ENCODE measurements at regions not wholly inside any gene's neighbourhood (a gene's known extent, or its start where the extent isn't known, plus 50 kb on each side); places are given as distances from the start of the nearest gene placed in this dataset.

DNA sequence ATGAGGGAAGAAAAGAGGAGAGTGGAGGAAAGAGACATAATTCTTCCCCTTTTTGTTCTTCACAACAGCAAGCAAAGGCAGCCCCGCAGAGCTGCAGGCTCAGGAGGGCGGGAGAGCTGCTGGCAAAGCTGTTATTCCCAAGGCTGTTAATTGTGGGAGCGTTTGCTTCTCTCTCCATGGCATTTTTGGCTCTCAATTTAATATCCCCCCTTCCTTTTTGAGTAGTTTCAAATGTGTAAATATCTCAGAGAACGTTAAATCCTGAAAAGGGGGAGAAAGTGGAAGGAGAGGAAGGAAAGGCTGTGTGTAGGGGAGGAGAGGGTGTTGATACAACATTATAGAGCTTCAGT, 165.7 kb downstream of the NSG2 start:
- H3K27me3 Mint-ChIP-seq = peaks cover 1% of the 10 kb centered on the region
- H3K4me1 Mint-ChIP-seq = no peaks in the 10 kb centered on the region
- no peaks in the 10 kb centered on the region for H3K9me3 Mint-ChIP-seq
- H3K27ac Mint-ChIP-seq = no peak overlapping the region
- H3K36me3 Mint-ChIP-seq = no peaks in the 10 kb centered on the region
- no peak overlapping the region for H3K4me3 Mint-ChIP-seq

DNA sequence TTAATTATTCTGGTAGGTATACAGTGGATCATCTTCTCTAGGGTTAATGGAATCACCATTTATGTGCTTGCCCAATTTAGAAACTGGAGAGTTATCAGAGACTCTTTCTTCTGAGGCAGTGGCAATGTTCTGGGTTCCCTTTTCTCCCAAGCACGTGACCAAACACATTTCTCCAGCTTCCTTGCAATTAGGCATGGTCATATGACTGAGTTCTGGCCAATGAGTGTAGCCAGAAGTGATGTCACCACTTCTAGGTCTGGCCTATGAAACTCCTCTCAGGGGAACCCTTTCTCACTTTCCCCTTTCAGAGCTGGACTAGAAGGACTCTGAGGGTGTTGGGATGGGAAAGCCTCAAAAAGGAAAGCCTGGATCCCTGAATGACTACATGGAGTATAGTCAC, 172.0 kb downstream of the NSG2 start:
- no peaks in the 10 kb centered on the region for H3K9me3 Mint-ChIP-seq
- H3K4me1 Mint-ChIP-seq = no peaks in the 10 kb centered on the region
- H3K27me3 Mint-ChIP-seq = peaks cover 3% of the 10 kb centered on the region
- no peak overlapping the region for H3K27ac Mint-ChIP-seq
- H3K36me3 Mint-ChIP-seq = no peaks in the 10 kb centered on the region
- no peak overlapping the region for H3K4me3 Mint-ChIP-seq

DNA sequence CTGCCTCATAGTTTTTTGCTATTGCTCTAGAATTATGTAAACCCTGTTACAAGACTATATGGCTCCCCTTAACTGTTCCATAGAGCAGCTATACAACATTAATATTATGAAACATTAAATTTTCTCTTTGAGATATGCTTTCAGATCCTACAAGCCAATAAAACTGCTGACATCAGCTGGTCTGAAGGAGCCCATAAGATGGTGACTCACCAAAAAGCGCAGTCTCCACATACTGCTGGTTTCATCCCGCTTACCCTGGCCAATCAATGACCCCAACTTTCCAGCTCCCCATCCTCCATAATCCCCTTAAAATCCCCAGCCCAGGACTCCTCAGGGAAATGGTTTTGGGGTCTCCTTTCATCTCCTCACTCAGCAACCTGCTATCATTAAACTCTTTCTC, 172.7 kb downstream of the NSG2 start:
- H3K4me3 Mint-ChIP-seq = no peak overlapping the region

DNA sequence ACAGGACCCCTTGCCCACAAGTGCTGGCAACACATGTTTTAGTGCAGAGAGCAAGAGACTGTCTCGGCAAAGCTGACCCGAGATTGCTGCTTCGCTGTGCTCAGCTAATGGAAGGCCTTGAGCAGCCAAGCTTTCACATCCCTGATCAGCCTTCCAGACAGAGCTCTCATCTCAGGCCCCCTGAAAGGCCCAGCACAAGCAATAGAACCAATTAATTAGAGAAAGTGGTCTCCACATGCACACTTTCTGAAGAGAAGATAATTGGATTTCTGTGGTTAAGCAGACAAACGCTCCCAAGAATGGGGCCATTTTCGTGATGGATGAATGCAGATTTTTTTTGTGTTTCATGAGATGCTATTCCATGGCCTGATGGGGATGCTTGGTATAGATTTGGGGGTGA, 174.9 kb downstream of the NSG2 start:
- H3K27me3 Mint-ChIP-seq = peaks cover 6% of the 10 kb centered on the region
- no peaks in the 10 kb centered on the region for H3K4me1 Mint-ChIP-seq
- no peak overlapping the region for H3K4me3 Mint-ChIP-seq
- H3K36me3 Mint-ChIP-seq = no peaks in the 10 kb centered on the region
- no peaks in the 10 kb centered on the region for H3K9me3 Mint-ChIP-seq
- H3K27ac Mint-ChIP-seq = no peak overlapping the region

More for the DNA sequence above, 172.7 kb downstream of the NSG2 start:
- Mint-ChIP-seq H3K9me3 (no peaks in the 10 kb centered on the region), H3K27ac (no peak overlapping the region), H3K36me3 (no peaks in the 10 kb centered on the region), H3K4me1 (no peaks in the 10 kb centered on the region), H3K27me3 (peaks cover 3% of the 10 kb centered on the region)

DNA sequence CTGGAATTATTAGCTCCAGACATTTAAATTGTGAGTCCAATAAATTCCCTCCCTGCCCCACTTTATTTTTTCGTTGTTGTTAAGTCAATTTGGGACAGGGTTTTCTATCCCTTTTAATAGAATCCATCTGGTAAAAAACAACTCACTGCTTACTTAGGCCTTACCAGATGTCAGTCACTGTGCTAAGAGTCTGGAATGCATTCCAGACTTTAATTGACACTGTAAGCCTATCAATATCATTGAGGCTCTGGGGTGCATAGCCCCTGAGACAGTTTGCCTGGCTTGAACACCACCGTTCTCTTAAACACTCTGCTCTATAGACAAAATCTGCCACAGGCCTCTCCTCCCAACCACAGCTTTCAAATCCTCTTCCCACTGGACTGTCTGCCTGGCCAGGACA, 175.9 kb downstream of the NSG2 start:
- H3K36me3 Mint-ChIP-seq = no peaks in the 10 kb centered on the region
- peaks cover 4% of the 10 kb centered on the region for H3K27me3 Mint-ChIP-seq
- H3K9me3 Mint-ChIP-seq = no peaks in the 10 kb centered on the region
- no peaks in the 10 kb centered on the region for H3K4me1 Mint-ChIP-seq
- H3K27ac Mint-ChIP-seq = no peak overlapping the region
- H3K4me3 Mint-ChIP-seq = no peak overlapping the region

DNA sequence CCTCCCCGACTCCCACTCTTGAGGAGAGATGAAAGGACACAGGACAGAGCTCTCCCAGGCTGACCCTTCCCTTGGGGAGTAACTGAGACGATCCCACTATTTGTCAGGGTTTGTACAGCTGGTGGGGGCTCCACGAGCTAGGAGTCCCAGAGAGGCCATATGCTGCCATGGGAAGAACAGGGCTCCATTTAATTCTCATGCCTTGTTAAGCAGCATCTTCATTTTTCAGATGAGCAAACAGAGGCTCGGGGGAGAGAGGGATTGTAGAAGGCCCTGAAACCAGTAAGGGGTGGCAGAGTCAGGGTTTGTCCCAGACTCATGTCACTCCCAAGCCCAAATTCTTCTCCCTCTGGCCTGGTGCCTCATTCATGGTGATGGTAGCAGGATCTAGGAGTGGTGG, 176.4 kb downstream of the NSG2 start:
- Mint-ChIP-seq H3K4me1 (no peaks in the 10 kb centered on the region), H3K36me3 (no peaks in the 10 kb centered on the region), H3K27ac (no peak overlapping the region), H3K9me3 (no peaks in the 10 kb centered on the region), H3K27me3 (peaks cover 6% of the 10 kb centered on the region), H3K4me3 (no peak overlapping the region)

DNA sequence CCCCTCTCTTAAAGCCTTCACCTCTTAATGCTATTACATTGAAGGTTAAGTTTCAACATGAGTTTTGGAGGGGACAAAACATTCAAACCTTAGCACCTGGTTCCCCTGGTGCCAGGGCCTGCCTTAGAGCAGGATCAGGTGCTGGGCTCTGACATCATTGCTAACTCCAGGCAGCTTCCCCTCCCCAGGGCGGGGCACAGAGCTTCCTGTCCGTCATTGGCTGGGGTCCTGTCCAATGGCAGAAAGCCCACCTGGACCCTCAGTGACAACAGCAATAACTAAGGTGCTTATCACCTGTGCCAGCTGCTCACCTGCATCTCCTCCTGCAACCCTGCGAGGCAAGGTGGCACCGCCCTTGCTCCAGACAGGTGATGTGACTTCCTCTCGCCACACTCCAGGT, 177.4 kb downstream of the NSG2 start:
- H3K27me3 Mint-ChIP-seq = peaks cover 6% of the 10 kb centered on the region
- no peaks in the 10 kb centered on the region for H3K36me3 Mint-ChIP-seq
- H3K27ac Mint-ChIP-seq = no peak overlapping the region
- no peaks in the 10 kb centered on the region for H3K9me3 Mint-ChIP-seq
- H3K4me1 Mint-ChIP-seq = no peaks in the 10 kb centered on the region
- H3K4me3 Mint-ChIP-seq = no peak overlapping the region

DNA sequence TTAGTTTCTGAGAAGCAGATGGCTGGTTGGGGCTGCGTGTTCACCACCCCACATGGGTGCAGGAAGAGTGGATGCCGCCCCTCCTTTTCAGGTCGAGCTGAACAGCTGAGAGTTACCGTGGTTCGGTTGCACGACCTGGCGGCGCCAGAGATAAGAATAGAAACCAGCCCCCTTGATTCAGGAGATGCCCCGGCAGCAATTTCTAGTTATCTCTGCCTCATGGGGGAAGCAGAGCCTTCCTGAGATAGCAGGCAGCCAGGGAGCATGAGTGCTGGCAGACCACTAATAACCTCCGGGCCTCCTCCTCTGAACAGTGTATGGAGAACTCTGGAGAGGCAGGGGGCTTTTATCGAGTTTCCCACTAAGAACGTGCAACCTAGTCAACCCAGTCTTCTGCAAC, 177.8 kb downstream of the NSG2 start:
- Mint-ChIP-seq H3K27me3 (peaks cover 6% of the 10 kb centered on the region), H3K4me3 (no peak overlapping the region), H3K36me3 (no peaks in the 10 kb centered on the region), H3K27ac (no peak overlapping the region), H3K9me3 (no peaks in the 10 kb centered on the region), H3K4me1 (no peaks in the 10 kb centered on the region)

DNA sequence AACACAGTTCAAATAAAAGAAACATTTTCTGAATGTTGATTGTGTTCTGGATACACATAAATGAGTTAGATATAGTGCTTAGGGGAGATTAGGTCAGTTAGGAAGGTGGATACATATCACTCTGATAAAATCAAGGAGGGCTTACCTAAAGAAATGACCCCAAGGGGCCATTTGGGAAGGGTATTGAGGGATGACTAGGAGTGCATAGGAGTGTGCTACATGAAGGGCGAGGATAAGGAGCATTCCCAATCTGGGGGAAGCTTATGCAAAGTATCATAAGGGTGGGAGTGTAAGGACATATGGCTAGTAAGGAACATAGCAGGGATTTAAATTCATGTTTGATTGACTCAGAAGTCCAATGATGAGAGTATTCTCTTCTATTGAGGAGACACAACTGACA, 183.6 kb downstream of the NSG2 start:
- Mint-ChIP-seq H3K27ac (no peak overlapping the region), H3K4me3 (no peak overlapping the region), H3K36me3 (no peaks in the 10 kb centered on the region), H3K4me1 (no peaks in the 10 kb centered on the region), H3K9me3 (no peaks in the 10 kb centered on the region), H3K27me3 (peaks cover 7% of the 10 kb centered on the region)

DNA sequence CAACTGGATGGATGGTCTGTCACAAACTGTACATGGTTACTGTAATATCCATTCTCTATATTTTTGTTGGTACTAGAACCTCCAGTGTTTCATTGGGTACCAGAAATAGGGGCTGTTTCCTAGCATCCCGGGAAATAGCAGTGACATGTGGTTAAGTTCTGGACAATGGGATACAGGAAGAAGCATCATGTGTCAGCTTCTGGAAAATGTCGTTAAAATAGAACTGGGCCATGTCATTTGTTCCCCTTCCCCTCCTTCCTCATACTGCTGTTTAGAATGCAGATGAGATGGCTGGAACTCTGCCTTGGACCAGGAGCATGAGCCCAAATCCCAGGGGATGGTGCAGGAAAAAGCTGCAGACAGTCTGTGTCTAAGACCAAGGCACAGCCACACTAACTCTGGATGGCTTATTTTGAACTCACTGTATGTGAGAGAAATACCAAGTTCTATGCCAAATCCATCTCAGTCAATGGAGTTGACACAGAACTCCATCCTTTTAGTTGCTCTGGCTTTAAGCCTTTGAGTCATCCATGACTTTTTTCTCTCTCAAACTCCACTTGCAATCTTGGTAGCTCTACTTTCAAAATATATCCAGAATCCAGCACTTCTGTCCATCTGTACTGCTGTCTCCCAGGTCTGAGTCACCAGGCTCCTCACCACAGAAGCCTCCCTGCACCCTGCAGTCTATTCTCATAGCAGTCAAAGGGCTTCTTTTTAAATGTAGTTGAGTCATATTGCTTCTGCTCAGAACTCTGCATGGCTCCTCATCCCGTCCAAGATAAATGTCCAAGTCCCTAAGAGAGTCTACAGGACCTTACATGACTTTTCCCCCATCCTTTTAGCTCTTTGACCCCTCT, 184.2 kb downstream of the NSG2 start:
- Mint-ChIP-seq H3K36me3 (no peaks in the 10 kb centered on the region), H3K4me3 (no peak overlapping the region), H3K27ac (no peak overlapping the region), H3K27me3 (peaks cover 7% of the 10 kb centered on the region), H3K4me1 (no peaks in the 10 kb centered on the region), H3K9me3 (no peaks in the 10 kb centered on the region)

DNA sequence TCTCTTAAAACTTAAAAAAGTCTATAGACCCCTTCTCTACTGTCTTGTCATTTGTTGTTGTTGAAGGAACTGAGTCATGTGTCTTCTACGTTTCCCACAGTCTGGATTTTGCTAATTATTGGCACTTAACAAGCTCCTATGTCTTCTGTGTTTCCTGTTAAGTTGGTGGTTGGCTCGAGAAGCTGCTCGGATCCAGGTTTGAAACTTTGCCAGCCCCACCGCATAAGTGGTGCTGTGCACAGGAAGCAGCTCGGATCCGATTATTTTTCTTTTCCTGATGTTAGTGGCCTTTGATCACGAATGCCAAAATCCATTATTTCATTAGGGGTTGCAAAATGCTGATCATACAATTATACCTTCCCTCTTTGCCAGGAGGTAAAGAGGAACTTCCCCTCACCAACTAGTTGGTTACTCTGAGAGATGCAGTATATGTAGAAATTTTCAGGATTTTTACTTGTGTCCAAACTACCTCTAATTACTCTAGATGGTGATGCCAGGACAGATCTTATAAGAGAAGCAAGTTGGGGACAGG, 186.5 kb downstream of the NSG2 start:
- no peaks in the 10 kb centered on the region for H3K4me1 Mint-ChIP-seq

DNA sequence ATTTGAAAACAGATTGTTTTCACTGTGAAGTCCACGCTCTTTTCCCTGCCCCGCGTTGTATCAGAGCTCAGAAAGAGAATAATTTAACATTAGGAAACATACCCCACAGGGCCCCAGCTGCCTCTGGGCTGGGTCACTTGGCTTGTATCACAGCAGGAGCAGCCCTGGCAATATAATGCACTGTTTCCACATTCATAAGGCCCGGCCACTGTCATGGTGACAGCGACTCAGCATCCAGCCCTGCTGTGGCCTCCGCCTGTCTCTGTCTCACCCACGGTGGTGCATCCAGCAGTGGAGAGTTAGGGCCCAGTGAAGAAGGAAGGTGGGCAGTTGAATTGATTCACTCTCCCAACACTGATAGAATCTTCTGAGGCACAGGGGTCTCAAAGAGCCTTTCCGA, 188.9 kb downstream of the NSG2 start:
- Mint-ChIP-seq H3K9me3 (peaks cover 4% of the 10 kb centered on the region), H3K36me3 (no peaks in the 10 kb centered on the region), H3K4me1 (no peaks in the 10 kb centered on the region), H3K4me3 (no peak overlapping the region), H3K27me3 (peaks cover 6% of the 10 kb centered on the region), H3K27ac (no peak overlapping the region)

More for the DNA sequence above, 186.5 kb downstream of the NSG2 start:
- Mint-ChIP-seq H3K9me3 (no peaks in the 10 kb centered on the region), H3K27ac (no peak overlapping the region), H3K4me3 (no peak overlapping the region), H3K36me3 (no peaks in the 10 kb centered on the region), H3K27me3 (peaks cover 3% of the 10 kb centered on the region)

DNA sequence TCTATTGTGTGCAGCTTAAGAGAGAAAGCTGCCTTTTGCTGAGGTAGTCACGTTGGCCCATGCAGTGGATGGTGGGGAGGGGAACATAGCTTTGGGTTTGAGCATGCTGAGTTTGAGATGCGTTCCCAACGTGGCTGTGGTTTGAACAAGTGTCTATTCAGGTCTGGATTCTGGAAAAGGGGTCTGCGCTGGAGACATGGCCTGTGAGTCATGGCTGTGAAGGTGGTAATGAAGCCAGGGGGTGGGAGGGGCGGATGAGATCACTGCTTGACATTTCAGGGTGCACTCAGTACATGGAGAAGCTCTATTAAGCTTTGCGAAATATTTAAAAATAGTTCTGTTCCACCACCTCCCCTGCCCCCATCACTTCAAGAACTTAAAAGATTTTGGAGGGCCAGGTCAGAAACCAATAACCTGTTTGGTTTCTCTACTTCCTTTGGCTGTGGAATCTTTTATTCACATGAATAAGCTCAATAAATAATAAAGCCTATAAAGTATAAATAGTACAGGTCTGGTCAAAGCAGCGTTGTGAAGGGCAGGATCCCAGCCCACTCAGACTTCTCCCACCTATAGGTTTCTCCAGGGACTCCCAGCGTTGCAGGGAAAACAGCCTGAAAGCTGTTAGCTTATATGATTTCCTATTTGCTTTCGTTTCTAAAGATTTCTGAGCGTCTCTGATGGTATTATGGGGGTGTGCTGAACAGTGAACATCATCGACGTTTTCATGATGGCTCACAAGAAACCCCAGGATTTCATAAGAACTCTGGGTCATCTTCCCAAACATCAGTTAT, 189.9 kb downstream of the NSG2 start:
- Mint-ChIP-seq H3K36me3 (no peaks in the 10 kb centered on the region), H3K27ac (no peak overlapping the region), H3K27me3 (peaks cover 9% of the 10 kb centered on the region)

DNA sequence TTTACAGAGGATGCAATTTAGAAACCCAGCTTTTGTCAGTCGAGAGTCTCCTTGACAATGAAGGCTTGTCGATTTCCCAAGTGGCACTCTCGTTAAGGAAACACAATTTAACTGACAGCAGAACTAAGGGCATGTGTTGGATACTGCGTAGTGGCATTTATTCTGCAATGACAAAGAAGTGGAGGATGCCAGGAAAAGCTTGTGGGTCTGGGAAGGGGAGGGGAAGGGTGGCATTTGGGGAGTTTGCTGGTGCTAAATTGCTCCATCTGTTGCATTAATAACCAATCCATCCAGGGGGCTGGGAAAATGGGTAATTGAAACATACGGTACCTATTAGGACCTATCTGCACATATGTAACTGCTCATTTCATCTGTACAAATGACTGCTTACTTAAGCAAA, 190.6 kb downstream of the NSG2 start:
- Mint-ChIP-seq H3K4me3 (no peak overlapping the region), H3K4me1 (no peaks in the 10 kb centered on the region), H3K27ac (no peak overlapping the region), H3K27me3 (peaks cover 9% of the 10 kb centered on the region), H3K9me3 (peaks cover 6% of the 10 kb centered on the region), H3K36me3 (no peaks in the 10 kb centered on the region)

More for the DNA sequence above, 189.9 kb downstream of the NSG2 start:
- Mint-ChIP-seq H3K4me1 (no peaks in the 10 kb centered on the region), H3K4me3 (no peak overlapping the region), H3K9me3 (peaks cover 6% of the 10 kb centered on the region)

DNA sequence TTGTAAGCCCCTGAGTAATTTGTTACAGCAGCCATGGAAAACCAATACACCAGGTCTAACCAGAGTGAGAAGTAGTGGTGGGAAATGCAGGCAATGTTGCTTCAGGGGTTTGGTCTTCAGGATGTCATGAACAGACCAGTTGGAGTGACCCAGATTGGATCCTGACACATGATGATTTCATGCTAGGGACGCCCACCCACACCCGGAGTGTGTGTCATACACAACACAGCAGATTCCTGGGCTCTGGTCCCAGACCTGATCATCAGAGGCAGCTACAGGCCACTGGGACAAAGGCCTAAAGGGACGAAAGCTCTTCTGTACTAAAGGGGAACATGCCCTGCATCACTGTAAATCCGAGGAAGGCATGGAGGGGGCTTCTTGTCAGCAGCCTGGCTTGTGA, 194.2 kb downstream of the NSG2 start:
- Mint-ChIP-seq H3K36me3 (no peaks in the 10 kb centered on the region), H3K4me1 (no peaks in the 10 kb centered on the region), H3K27ac (no peak overlapping the region), H3K27me3 (peaks cover 9% of the 10 kb centered on the region), H3K9me3 (peaks cover 14% of the 10 kb centered on the region), H3K4me3 (no peak overlapping the region)

DNA sequence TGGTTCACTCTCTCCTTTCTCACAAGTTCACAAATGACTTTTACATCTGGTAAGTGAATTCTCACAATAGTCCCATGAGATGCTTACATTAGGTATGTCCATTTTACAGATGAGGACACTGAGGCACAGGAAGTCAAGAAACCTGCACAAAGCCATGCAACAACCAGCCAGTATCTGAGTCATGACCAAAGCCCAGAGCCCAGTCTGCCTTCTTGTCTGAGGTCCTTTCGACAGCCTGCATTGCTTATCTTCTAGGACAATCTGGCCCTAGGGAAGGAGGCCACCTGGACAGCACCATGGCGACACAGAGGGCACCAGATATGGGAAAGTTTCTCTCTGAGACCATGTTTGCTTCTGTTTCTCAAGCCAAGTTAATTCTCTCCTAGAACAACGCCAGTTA, 197.1 kb downstream of the NSG2 start:
- no peak overlapping the region for H3K27ac Mint-ChIP-seq
- peaks cover 7% of the 10 kb centered on the region for H3K27me3 Mint-ChIP-seq
- no peaks in the 10 kb centered on the region for H3K4me1 Mint-ChIP-seq
- no peaks in the 10 kb centered on the region for H3K36me3 Mint-ChIP-seq
- no peak overlapping the region for H3K4me3 Mint-ChIP-seq
- peaks cover 14% of the 10 kb centered on the region for H3K9me3 Mint-ChIP-seq

Data from activated naive CD4-positive, alpha-beta T cell treated with anti-CD3 and anti-CD28 coated beads, Interleukin-2, amount 50 U/mL, for 24 hours (primary cell).